ENCODE measurements at regions not wholly inside any gene's neighbourhood (a gene's known extent, or its start where the extent isn't known, plus 50 kb on each side); places are given as distances from the start of the nearest gene placed in this dataset.
"Not testable (repeated sequence)": the region's sequence is repeated elsewhere in the genome, so short reads cannot be mapped to it uniquely, and the experiment has no call there.

- DNase-seq = no peak
Measured at GRCh38 chr5:88092358-88092757, 176.3 kb downstream of the TMEM161B start.

GRCh38 chr5:88090506-88090905 lies 178.1 kb downstream of the TMEM161B start:
- DNase-seq = no peak

GRCh38 chr5:88089719-88090390 lies 178.8 kb downstream of the TMEM161B start:
- no peak for DNase-seq

- no peak for DNase-seq
Measured at GRCh38 chr5:88085462-88085861, 183.2 kb downstream of the TMEM161B start.

- DNase-seq = no peak
Measured at GRCh38 chr5:88081877-88082276, 186.8 kb downstream of the TMEM161B start.

GRCh38 chr5:88063813-88064212 lies 204.8 kb downstream of the TMEM161B start:
- no peak for DNase-seq

- DNase-seq = no peak
Measured at GRCh38 chr5:88060194-88060593, 208.5 kb downstream of the TMEM161B start.

- DNase-seq = no peak
Measured at GRCh38 chr5:88058625-88059024, 210.0 kb downstream of the TMEM161B start.

GRCh38 chr5:88052468-88052867 lies 216.2 kb downstream of the TMEM161B start:
- not testable (repeated sequence) for DNase-seq

- no peak for DNase-seq
Measured at GRCh38 chr5:88051148-88051547, 217.5 kb downstream of the TMEM161B start.

- DNase-seq = no peak
Measured at GRCh38 chr5:88049737-88050136, 218.9 kb downstream of the TMEM161B start.

GRCh38 chr5:88049156-88049555 lies 219.5 kb downstream of the TMEM161B start:
- DNase-seq = no peak

- no peak for DNase-seq
Measured at GRCh38 chr5:88045931-88046461, 222.6 kb downstream of the TMEM161B start.

- no peak for DNase-seq
Measured at GRCh38 chr5:88045165-88045564, 223.5 kb downstream of the TMEM161B start.

- no peak for DNase-seq
Measured at GRCh38 chr5:88034520-88034919, 234.1 kb downstream of the TMEM161B start.

GRCh38 chr5:88033191-88033590 lies 235.5 kb downstream of the TMEM161B start:
- DNase-seq = no peak

- no peak for DNase-seq
Measured at GRCh38 chr5:88029011-88029410, 239.6 kb downstream of the TMEM161B start.

- DNase-seq = no peak
Measured at GRCh38 chr5:88021141-88021540, 247.5 kb downstream of the TMEM161B start.

- DNase-seq = not testable (repeated sequence)
Measured at GRCh38 chr5:88014984-88015383, 253.7 kb downstream of the TMEM161B start.

- DNase-seq = no peak
Measured at GRCh38 chr5:88000877-88001276, 267.8 kb downstream of the TMEM161B start.

- no peak for DNase-seq
Measured at GRCh38 chr5:87997662-87998061, 271.0 kb downstream of the TMEM161B start.

GRCh38 chr5:87966213-87966612 lies 302.4 kb downstream of the TMEM161B start:
- DNase-seq = no peak

GRCh38 chr5:87954121-87954520 lies 314.5 kb downstream of the TMEM161B start:
- no peak for DNase-seq

- no peak for DNase-seq
Measured at GRCh38 chr5:87951661-87952060, 317.0 kb downstream of the TMEM161B start.
